ENCODE measurements at regions not wholly inside any gene's neighbourhood (a gene's known extent, or its start where the extent isn't known, plus 50 kb on each side); places are given as distances from the start of the nearest gene placed in this dataset.
A peak's percentile ranks its signal among the peaks of the same experiment; 100 is the strongest.

- no peak overlapping the region for H3K4me3 ChIP-seq
- H3K79me2 ChIP-seq (ENCODE audit: low read depth): no peaks in the 10 kb centered on the region
- no peaks in the 10 kb centered on the region for H3K27me3 ChIP-seq (ENCODE audit: insufficient read depth, low read depth)
- H3K9me3 ChIP-seq (ENCODE audit: insufficient read depth, low read depth): no peaks in the 10 kb centered on the region
- H3K9me2 ChIP-seq (ENCODE audit: insufficient read depth): no peaks in the 10 kb centered on the region
- no TSS peak for BruUV-seq (replicated peaks)
- DNase-seq: no peak
- H2AFZ ChIP-seq: peak overlapping the region; percentile 56
- TF ChIP-seq CTCF (conservative IDR thresholded peaks at IDR 0.05) (no peak), EZH2 (IDR thresholded peaks at IDR 0.05; ENCODE audit: low read depth) (no peak)
- H3K27ac ChIP-seq: peak overlapping the region; percentile 84
- intact Hi-C loops (cut with micrococcal nuclease; ENCODE audit: unreplicated experiment): loop anchor here (10.0 kb wide), 1 partner anchor 429 kb away; no protein-coding TSS in a partner anchor
- H4K20me1 ChIP-seq (ENCODE audit: insufficient read depth): no peaks in the 10 kb centered on the region
- H3K4me2 ChIP-seq: peak overlapping the region; percentile 54
- H3F3A ChIP-seq (ENCODE audit: insufficient read depth, low read depth): peaks cover 37% of the 10 kb centered on the region
- CTCF ChIA-PET: no interaction called here
- POLR2A ChIA-PET (ENCODE audit: unreplicated experiment): no interaction called here
- peaks cover 61% of the 10 kb centered on the region for H3K4me1 ChIP-seq (replicated peaks; ENCODE audit: insufficient read depth)
- no peaks in the 10 kb centered on the region for H3K36me3 ChIP-seq (ENCODE audit: low read depth)
Observed at GRCh38 chr6:105795366-105795765, 290.8 kb upstream of the PRDM1 start.

GRCh38 chr6:105794870-105795269, 291.3 kb upstream of the PRDM1 start:
- Histone ChIP-seq H3K4me2 (peak overlapping the region; percentile 54), H3K79me2 (ENCODE audit: low read depth) (no peaks in the 10 kb centered on the region), H3K27me3 (ENCODE audit: insufficient read depth, low read depth) (no peaks in the 10 kb centered on the region), H3K36me3 (ENCODE audit: low read depth) (no peaks in the 10 kb centered on the region), H2AFZ (0 out of 2 replicates have a peak overlapping the region, but pooled peaks have one; percentile 69), H3F3A (ENCODE audit: insufficient read depth, low read depth) (peaks cover 37% of the 10 kb centered on the region), H3K4me3 (no peak overlapping the region), H3K27ac (peak overlapping the region; percentile 84), H4K20me1 (ENCODE audit: insufficient read depth) (no peaks in the 10 kb centered on the region), H3K9me2 (ENCODE audit: insufficient read depth) (no peaks in the 10 kb centered on the region), H3K4me1 (replicated peaks; ENCODE audit: insufficient read depth) (peaks cover 61% of the 10 kb centered on the region), H3K9me3 (ENCODE audit: insufficient read depth, low read depth) (no peaks in the 10 kb centered on the region)
- CTCF ChIA-PET: interaction anchor here (0.6 kb wide), 1 partner anchor 299 kb away, joined by 3 read pairs; no protein-coding TSS in a partner anchor
- TF ChIP-seq CTCF (conservative IDR thresholded peaks at IDR 0.05) (no peak), EZH2 (IDR thresholded peaks at IDR 0.05; ENCODE audit: low read depth) (no peak)
- POLR2A ChIA-PET (ENCODE audit: unreplicated experiment): no interaction called here
- intact Hi-C loops (cut with micrococcal nuclease; ENCODE audit: unreplicated experiment): loop anchor here (5.0 to 10.0 kb wide), 2 partner anchors 292 to 430 kb away; partner anchors contain the start of gene PRDM1
- DNase-seq: peak in 1 of 2 experiments; percentile 59
- no TSS peak for BruUV-seq (replicated peaks)

GRCh38 chr6:105794239-105794638, 291.9 kb upstream of the PRDM1 start:
- H3K79me2 ChIP-seq (ENCODE audit: low read depth): no peaks in the 10 kb centered on the region
- H3K27ac ChIP-seq: peak overlapping the region; percentile 84
- CTCF ChIA-PET: interaction anchor here (0.6 kb wide), 1 partner anchor 299 kb away, joined by 3 read pairs; no protein-coding TSS in a partner anchor
- peaks cover 37% of the 10 kb centered on the region for H3F3A ChIP-seq (ENCODE audit: insufficient read depth, low read depth)
- peaks cover 61% of the 10 kb centered on the region for H3K4me1 ChIP-seq (replicated peaks; ENCODE audit: insufficient read depth)
- no peaks in the 10 kb centered on the region for H3K36me3 ChIP-seq (ENCODE audit: low read depth)
- H3K9me3 ChIP-seq (ENCODE audit: insufficient read depth, low read depth): no peaks in the 10 kb centered on the region
- H3K27me3 ChIP-seq (ENCODE audit: insufficient read depth, low read depth): no peaks in the 10 kb centered on the region
- H4K20me1 ChIP-seq (ENCODE audit: insufficient read depth): no peaks in the 10 kb centered on the region
- peak; percentile 55 to 93 for DNase-seq
- POLR2A ChIA-PET (ENCODE audit: unreplicated experiment): no interaction called here
- no peaks in the 10 kb centered on the region for H3K9me2 ChIP-seq (ENCODE audit: insufficient read depth)
- H3K4me3 ChIP-seq: no peak overlapping the region
- intact Hi-C loops (cut with micrococcal nuclease; ENCODE audit: unreplicated experiment): loop anchor here (5.0 to 10.0 kb wide), 2 partner anchors 293 to 431 kb away; partner anchors contain the start of gene PRDM1
- H2AFZ ChIP-seq: peak overlapping the region; percentile 69
- BruUV-seq (replicated peaks): no TSS peak
- H3K4me2 ChIP-seq: peak overlapping the region; percentile 54
- TF ChIP-seq CTCF (conservative IDR thresholded peaks at IDR 0.05) (no peak), EZH2 (IDR thresholded peaks at IDR 0.05; ENCODE audit: low read depth) (no peak)

All from PC-9 (cell line).